Upper lobe of left lung (tissue), 6 donors: ENCODE measurements at regions not wholly inside any gene's neighbourhood (a gene's known extent, or its start where the extent isn't known, plus 50 kb on each side); places are given as distances from the start of the nearest gene placed in this dataset.

ENCODE experiments used
- ATAC-seq, 2 donors: fragments of 200-7000 bp; cut with Tn5 transposase; one replicate each; pipeline ENCODE4 v1.9.1; 2022; ENCODE audit warnings: mild to moderate bottlenecking in 2 of 2, moderate library complexity in 2 of 2; ENCODE audit not compliant: low FRiP score in 2 of 2
- DNase-seq, 2 donors: peaks; one replicate each; pipeline ENCODE4 v3.0.0-alpha.2; 2019 to 2020
- H3K27ac ChIP-seq, 4 donors: fragments of 200-600 bp; sonication (generic); one replicate each; pipeline ENCODE4 v1.5.1; 2016 to 2019
- H3K27me3 ChIP-seq, 4 donors: fragments of 200-600 bp; sonication (generic); one replicate each; pipeline ENCODE4 v1.5.1; 2017 to 2019
- H3K36me3 ChIP-seq, 4 donors: fragments of 200-600 bp; sonication (generic); one replicate each; pipeline ENCODE4 v1.5.1; 2016 to 2019
- H3K4me1 ChIP-seq, 4 donors: fragments of 200-600 bp; sonication (generic); one replicate each; pipeline ENCODE4 v1.5.1; 2018 to 2019
- H3K4me3 ChIP-seq, 4 donors: fragments of 200-600 bp; sonication (generic); one replicate each; pipeline ENCODE4 v1.5.1; 2017 to 2019; ENCODE audit warnings: mild to moderate bottlenecking in 2 of 4, moderate library complexity in 1 of 4
- H3K9me3 ChIP-seq, 4 donors: fragments of 200-600 bp; sonication (generic); one replicate each; pipeline ENCODE4 v1.5.1; 2018 to 2019
- EP300 ChIP-seq, 4 donors: sonication (generic); formaldehyde crosslinking; IDR thresholded peaks; one replicate each; pipeline ENCODE4 v1.5.1; 2017; ENCODE audit warnings: antibody characterized with exemption in 4 of 4, control low read depth in 2 of 4
- POLR2A ChIP-seq, 4 donors: fragments of 450-650 bp; IDR thresholded peaks; one replicate each; pipeline ENCODE4 v1.5.1; 2016 to 2017; ENCODE audit warnings: antibody characterized with exemption in 4 of 4, mild to moderate bottlenecking in 2 of 4
- POLR2AphosphoS5 ChIP-seq, 2 donors: sonication (generic); formaldehyde crosslinking; IDR thresholded peaks; one replicate each; pipeline ENCODE4 v1.5.1; 2017; ENCODE audit warnings: antibody characterized with exemption in 2 of 2
- WGBS, 2 donors: methylation state at CpG; one replicate each; pipeline ENCODE4 v1.1.5; 2017 to 2018; 5-methylcytosine and 5-hydroxymethylcytosine counted together
- TF ChIP-seq, protein P1 (sequence below), 6 experiments: fragments of 450-650 bp in 4 of 6; fragments of 200-600 bp in 2 of 6; sonication (generic) in 2 of 6; IDR thresholded peaks; one replicate each; pipeline ENCODE4 v1.5.1; 2016 to 2019; ENCODE audit warnings: antibody characterized with exemption in 6 of 6
- donor health status: DM: no; HTN: no; CAD: no; lungs with moderate emphysema.
- donor health status: DM: no; HTN: yes; CAD: no; lungs with severe emphysema.

DNA sequence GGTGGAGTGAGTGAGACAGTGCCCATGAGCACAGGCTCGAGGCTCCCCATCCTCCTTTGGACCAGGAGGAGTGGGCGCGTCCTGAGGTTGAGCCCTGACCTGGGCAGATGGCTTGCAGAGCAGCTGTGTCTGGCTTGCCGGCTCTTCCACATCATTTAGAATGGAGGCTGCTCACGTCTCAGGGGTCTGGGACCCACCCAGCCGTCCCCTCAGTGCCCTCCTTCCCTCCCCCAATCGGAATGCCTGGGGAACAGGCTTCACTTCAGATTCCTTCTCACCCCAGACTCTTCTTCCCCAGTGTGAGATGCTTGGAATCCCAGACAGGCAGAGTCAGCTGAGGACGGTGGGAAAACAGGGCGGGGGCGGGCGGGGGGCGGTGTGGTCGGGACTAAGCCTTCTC, 968.6 kb upstream of the ZNF722 start:
- ATAC-seq (no peak), DNase-seq (no peak)
- Histone ChIP-seq H3K4me1 (no peaks in the 10 kb centered on the region), H3K27me3 (no peaks in the 10 kb centered on the region), H3K9me3 (peaks cover 0 to 21% (median 1%) of the 10 kb centered on the region in 4 donors), H3K27ac (no peak overlapping the region), H3K4me3 (no peak overlapping the region), H3K36me3 (no peaks in the 10 kb centered on the region)
- WGBS, 2 donors = 64 to 66% methylated on average over 2 to 13 of the region's 13 CpGs
- TF ChIP-seq POLR2A (IDR thresholded peaks at IDR 0.05) (no peak), POLR2AphosphoS5 (IDR thresholded peaks at IDR 0.05) (no peak)
- TF ChIP-seq, protein P1, sequence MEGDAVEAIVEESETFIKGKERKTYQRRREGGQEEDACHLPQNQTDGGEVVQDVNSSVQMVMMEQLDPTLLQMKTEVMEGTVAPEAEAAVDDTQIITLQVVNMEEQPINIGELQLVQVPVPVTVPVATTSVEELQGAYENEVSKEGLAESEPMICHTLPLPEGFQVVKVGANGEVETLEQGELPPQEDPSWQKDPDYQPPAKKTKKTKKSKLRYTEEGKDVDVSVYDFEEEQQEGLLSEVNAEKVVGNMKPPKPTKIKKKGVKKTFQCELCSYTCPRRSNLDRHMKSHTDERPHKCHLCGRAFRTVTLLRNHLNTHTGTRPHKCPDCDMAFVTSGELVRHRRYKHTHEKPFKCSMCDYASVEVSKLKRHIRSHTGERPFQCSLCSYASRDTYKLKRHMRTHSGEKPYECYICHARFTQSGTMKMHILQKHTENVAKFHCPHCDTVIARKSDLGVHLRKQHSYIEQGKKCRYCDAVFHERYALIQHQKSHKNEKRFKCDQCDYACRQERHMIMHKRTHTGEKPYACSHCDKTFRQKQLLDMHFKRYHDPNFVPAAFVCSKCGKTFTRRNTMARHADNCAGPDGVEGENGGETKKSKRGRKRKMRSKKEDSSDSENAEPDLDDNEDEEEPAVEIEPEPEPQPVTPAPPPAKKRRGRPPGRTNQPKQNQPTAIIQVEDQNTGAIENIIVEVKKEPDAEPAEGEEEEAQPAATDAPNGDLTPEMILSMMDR (IDR thresholded peaks at IDR 0.05) = no peak

DNA sequence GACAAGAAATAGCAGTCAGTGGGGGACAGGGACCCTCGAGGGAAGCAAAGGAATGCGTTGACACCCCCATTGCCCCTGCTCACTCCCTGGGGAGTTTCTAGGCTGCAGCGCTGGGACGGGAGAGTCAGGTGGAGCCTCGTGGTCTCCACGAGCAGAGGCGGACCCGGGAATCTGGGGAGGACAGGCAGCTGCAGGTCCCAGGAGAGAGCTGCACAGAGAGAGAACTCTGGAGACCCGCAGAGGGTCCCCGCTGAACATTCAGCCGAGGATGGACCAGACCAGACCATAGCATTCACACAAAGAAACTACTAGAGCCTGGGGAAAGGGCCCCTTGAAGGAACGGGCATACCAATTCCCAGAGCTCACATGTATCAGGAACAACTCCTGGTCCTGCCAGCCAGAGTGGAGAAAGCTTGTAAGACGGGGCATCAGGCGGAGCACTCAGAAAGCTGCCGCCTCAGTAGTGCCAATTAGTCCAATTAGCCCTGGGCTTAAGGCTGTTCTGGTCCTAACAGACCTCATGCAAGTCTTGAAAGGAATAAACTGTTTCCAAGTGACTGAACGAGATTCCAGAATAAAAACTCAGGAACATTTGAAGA, 966.7 kb upstream of the ZNF722 start:
- Histone ChIP-seq H3K27me3 (no peaks in the 10 kb centered on the region), H3K36me3 (no peaks in the 10 kb centered on the region), H3K27ac (no peak overlapping the region), H3K9me3 (peaks cover 0 to 23% (median 0%) of the 10 kb centered on the region in 4 donors), H3K4me3 (no peak overlapping the region), H3K4me1 (no peaks in the 10 kb centered on the region)
- TF ChIP-seq POLR2A (IDR thresholded peaks at IDR 0.05) = no peak
- TF ChIP-seq POLR2AphosphoS5 (IDR thresholded peaks at IDR 0.05) = no peak
- TF ChIP-seq, protein P1 (IDR thresholded peaks at IDR 0.05) = no peak
- TF ChIP-seq EP300 (IDR thresholded peaks at IDR 0.05) = no peak
- 72 to 75% methylated on average over 15 to 16 of the region's 16 CpGs for WGBS, 2 donors
- DNase-seq (no peak), ATAC-seq (no peak)

DNA sequence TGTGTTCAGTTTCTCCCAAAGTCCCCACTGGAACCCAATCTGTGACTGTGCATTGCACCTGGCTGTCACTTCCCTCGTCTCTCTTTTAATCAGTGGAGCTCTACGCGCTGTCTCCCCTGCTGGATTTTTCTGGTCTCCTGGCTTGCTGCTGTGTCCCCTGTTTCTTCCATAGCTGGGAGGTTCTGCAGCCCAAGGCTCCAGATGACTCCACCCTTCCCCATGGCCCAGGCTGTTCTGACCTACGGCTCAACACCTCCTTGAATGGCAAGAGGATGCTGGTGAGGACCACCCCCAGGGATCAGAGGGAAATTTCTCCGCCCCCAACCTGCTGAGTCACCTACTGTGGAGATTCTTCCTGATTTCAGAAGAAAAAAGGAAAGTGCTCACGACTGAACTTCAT, 961.4 kb upstream of the ZNF722 start:
- DNase-seq = no peak
- no peak for ATAC-seq
- Histone ChIP-seq H3K27me3 (no peaks in the 10 kb centered on the region), H3K36me3 (no peaks in the 10 kb centered on the region), H3K9me3 (peaks cover 0 to 39% (median 3%) of the 10 kb centered on the region in 4 donors), H3K4me3 (no peak overlapping the region), H3K4me1 (no peaks in the 10 kb centered on the region), H3K27ac (no peak overlapping the region)
- 55 to 68% methylated on average over 6 of the region's 6 CpGs for WGBS, 2 donors
- no peak for TF ChIP-seq POLR2AphosphoS5 (IDR thresholded peaks at IDR 0.05)
- TF ChIP-seq, protein P1 (IDR thresholded peaks at IDR 0.05) = no peak
- TF ChIP-seq EP300 (IDR thresholded peaks at IDR 0.05) = no peak
- TF ChIP-seq POLR2A (IDR thresholded peaks at IDR 0.05) = no peak

- peaks cover 0 to 50% (median 3%) of the 10 kb centered on the region in 4 donors for H3K9me3 ChIP-seq
These were observed 959.7 kb upstream of the ZNF722 start for GRCh38 chr7:63038987-63039386.

More at GRCh38 chr7:63038987-63039386, 959.7 kb upstream of the ZNF722 start:
- TF ChIP-seq POLR2A (IDR thresholded peaks at IDR 0.05) (no peak), POLR2AphosphoS5 (IDR thresholded peaks at IDR 0.05) (no peak), EP300 (IDR thresholded peaks at IDR 0.05) (no peak)
- TF ChIP-seq, protein P1 (IDR thresholded peaks at IDR 0.05) = no peak
- no peak for ATAC-seq
- no peaks in the 10 kb centered on the region for H3K27me3 ChIP-seq
- no peak overlapping the region for H3K27ac ChIP-seq
- 76 to 98% methylated on average over 4 of the region's 4 CpGs for WGBS, 2 donors
- H3K36me3 ChIP-seq = no peaks in the 10 kb centered on the region
- no peaks in the 10 kb centered on the region for H3K4me1 ChIP-seq
- DNase-seq = no peak
- no peak overlapping the region for H3K4me3 ChIP-seq
